Stimulated activated CD8-positive, alpha-beta memory T cell treated with anti-CD3 and anti-CD28 coated beads, Interleukin-12 subunit alpha, Interleukin-12 subunit beta, amount 100 ng/mL, for 4 hours (primary cell): ENCODE measurements at regions not wholly inside any gene's neighbourhood (a gene's known extent, or its start where the extent isn't known, plus 50 kb on each side); places are given as distances from the start of the nearest gene placed in this dataset.
"Not testable (repeated sequence)": the region's sequence is repeated elsewhere in the genome, so short reads cannot be mapped to it uniquely, and the experiment has no call there.

ENCODE experiments used
- DNase-seq: peaks from one replicate; pipeline ENCODE4 v3.0.0-alpha.2; 2020; ENCODE audit warnings: low read depth

DNA sequence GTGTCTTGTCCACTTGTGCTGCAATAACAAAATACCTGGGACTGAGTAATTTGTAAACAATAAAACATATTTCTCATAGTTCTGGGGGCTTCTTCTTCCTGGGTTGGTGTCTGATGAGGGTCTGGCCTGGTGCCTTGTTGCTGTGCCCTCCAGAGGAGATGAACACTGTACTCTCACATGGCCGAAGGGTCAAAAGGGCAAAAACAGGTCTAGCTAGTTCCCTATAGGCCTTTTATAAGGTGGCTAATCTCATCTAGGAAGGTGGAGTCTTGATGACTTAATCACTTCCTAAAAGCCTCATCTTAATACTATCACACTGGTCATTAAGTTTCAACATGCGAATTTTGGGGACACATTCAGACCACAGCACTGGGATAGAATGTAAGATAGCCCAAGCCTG, 228.4 kb downstream of the TLE3 start:
- DNase-seq = no peak

- DNase-seq = no peak
Measured at GRCh38 chr15:69869881-69870505, 227.7 kb downstream of the TLE3 start.

GRCh38 chr15:69871511-69872134, 226.1 kb downstream of the TLE3 start:
- DNase-seq = no peak

GRCh38 chr15:69873807-69874206, 223.9 kb downstream of the TLE3 start:
- no peak for DNase-seq

GRCh38 chr15:69874321-69874720, 223.4 kb downstream of the TLE3 start:
- no peak for DNase-seq

- DNase-seq = no peak
Measured at GRCh38 chr15:69876064-69876940, 221.4 kb downstream of the TLE3 start.

DNA sequence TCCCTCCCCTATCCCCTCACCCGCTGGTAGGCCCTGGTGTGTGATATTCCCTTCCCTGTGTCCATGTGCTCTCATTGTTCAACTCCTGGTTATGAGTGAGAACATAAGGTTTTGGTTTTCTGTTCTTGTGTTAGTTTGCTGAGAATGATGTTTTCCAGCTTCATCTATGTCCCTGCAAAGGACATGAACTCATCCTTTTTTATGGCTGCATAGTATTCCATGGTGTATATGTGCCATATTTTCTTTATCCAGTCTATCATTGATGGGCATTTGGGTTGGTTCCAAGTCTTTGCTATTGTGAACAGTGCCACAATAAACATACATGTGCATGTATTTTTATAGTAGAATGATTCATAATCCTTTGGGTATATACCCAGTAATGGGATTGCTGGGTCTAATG, 217.8 kb downstream of the TLE3 start:
- DNase-seq = not testable (repeated sequence)

GRCh38 chr15:69880571-69881301, 217.0 kb downstream of the TLE3 start:
- DNase-seq = no peak

DNA sequence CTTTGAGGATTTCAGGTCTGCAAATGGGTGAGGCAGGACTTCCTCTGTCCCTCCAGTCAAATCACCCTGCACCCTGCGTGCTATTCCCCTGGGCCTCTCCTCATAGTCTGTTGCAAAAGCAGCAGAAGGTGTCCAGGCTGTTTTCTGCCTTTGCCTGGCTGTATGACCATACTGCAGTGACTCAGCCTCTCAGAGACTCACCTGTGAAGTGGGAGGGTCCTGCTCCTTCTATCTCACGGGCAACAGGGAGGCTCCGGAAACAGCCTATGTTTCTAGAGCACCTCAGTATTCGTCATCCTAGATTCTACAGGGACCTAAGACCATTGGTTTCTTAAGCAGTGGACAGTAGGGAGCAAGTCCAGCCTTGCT, 216.4 kb downstream of the TLE3 start:
- DNase-seq = no peak

GRCh38 chr15:69881766-69882165, 216.0 kb downstream of the TLE3 start:
- no peak for DNase-seq

GRCh38 chr15:69883306-69883705, 214.4 kb downstream of the TLE3 start:
- DNase-seq = no peak

DNA sequence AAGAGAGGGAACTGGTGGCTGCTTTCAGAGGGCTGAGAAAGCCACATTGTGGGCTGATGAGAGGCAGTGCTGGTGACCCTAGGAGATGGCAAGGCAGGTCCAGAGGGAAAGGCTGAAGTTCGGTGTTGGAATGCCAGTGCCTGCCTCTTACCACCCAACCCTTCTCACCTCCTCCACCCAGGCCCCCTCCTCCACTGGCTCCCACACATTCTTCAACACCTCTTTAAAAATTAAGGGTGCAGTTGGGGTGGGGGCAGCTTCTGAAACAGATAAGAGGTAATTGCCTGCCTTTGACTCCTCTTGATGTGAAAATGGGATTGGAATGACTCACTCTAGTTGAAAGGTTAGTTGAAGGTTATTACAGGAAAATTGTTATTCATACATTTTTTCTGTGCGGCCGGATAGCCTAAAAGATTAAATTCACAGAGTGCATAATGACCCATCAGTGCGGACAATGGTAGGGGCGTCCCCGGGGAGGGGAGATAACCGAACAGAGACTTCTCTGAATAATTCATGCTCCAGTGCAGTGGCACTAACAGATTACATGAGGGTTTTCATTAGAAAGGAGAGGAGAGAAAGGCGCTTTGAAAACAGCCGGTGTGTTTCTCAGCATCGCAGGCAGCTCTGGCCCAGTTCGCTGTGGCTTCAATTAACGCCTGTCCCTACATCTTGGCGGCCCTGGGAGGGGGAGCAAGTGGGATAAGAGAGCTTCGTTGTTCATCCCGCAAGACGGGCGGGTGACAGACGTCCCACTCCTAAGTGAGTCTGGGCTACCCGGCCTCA, 212.4 kb downstream of the TLE3 start:
- no peak for DNase-seq

DNA sequence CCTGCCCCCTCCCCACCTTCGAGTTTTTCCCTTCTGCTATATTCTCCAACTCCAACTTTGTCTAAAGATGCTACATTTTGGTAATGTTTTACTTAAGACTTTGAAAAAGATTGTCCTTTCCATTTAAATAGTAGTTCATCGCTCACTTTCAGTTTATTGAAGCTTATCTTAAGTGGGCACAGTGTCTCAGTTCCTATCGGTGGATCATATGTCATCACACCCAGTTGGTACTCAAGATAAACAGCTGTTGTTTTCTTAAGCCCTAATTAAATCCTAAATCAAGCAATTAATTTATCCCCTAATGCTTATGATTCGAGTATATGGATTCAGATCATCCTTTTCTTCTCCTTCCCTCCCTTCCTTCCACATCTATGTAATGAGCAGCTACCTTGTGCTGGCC, 210.7 kb downstream of the TLE3 start:
- no peak for DNase-seq

DNA sequence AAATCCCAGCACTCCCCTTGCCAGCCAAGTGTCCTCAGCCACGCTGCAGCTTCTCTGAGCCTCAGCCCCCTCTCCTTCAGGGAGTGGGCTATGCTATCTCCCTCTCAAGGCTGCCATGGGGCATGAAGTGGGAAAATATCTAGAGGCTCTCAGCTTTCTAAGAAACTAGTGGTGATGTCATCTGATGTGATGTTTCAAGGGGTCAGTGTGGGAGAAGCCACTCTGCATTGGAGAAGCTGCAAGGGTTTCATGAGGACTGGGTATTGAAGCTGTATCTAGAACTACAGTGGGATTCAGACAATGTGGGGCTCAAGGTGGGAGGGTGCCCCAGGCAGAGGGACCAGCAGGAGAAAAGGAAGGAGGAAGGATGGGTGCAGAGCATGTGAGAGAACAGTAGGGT, 210.2 kb downstream of the TLE3 start:
- no peak for DNase-seq

DNA sequence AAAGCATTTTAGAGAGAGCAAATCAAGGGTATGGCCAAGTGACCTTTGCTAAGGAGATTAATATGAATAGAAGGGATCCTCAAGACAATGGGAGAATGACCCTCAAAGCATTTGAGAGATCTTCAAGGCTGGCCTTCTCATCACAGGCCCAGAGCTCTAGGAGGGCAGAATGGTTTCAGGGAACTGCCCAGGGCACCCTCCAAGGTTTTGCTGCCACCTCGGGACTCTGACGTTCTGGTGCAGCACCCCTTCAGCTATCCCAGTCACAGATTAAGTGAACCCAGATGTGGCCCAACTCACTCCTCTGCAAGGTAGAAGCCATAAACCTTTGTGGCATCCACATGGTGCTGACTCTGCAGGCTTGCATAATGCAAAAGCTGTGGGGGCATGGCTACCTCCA, 209.3 kb downstream of the TLE3 start:
- no peak for DNase-seq

GRCh38 chr15:69891070-69891536, 206.6 kb downstream of the TLE3 start:
- no peak for DNase-seq

- no peak for DNase-seq
Measured at GRCh38 chr15:69891606-69892005, 206.1 kb downstream of the TLE3 start.

GRCh38 chr15:69892351-69892750, 205.4 kb downstream of the TLE3 start:
- DNase-seq = no peak

- DNase-seq = no peak
Measured at GRCh38 chr15:69893086-69893485, 204.6 kb downstream of the TLE3 start.

- no peak for DNase-seq
Measured at GRCh38 chr15:69893863-69894262, 203.9 kb downstream of the TLE3 start.

- no peak for DNase-seq
Measured at GRCh38 chr15:69895202-69895601, 202.5 kb downstream of the TLE3 start.

- no peak for DNase-seq
Measured at GRCh38 chr15:69896606-69897005, 201.1 kb downstream of the TLE3 start.
